ENCODE measurements at regions not wholly inside any gene's neighbourhood (a gene's known extent, or its start where the extent isn't known, plus 50 kb on each side); places are given as distances from the start of the nearest gene placed in this dataset.

DNA sequence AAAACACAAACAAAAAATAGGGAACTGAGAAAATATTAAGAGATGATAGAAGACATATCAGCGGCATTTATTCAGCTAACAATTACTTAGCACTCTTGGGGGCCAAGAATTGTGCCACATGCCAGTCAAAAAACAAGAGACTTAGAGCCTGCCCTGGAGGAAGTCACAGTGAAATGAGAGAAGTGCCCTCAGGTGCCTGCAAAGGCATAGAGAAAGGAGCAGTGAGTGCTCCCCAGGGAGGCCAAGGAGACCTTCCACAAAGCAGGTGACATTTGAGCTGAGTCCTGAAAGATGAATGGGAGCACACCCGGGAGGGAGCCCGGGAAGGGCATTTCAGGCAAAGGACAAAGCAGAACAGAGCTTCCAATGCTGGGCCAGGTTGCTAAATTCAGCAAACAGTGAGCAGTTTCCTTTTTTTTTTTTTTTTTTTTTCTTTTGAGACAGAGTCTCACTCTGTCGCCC is 184.7 kb upstream of the JARID2 start:
- Histone ChIP-seq H3K4me1 (peaks cover 0 to 8% (median 1%) of the 10 kb centered on the region in 4 donors), H3K4me3 (no peak overlapping the region), H3K36me3 (no peaks in the 10 kb centered on the region), H3K27me3 (no peaks in the 10 kb centered on the region), H3K27ac (replicated peaks in 1 of 4) (no peak overlapping the region), H3K9me3 (peaks cover 0 to 10% (median 4%) of the 10 kb centered on the region in 4 donors)
- DNase-seq (ENCODE audit: extremely low spot score) = no peak
- WGBS = 62% methylated on average over 4 of the region's 4 CpGs
- TF ChIP-seq POLR2AphosphoS5 (IDR thresholded peaks at IDR 0.05) (no peak), EP300 (IDR thresholded peaks at IDR 0.05) (no peak), POLR2A (IDR thresholded peaks at IDR 0.05; ENCODE audit: low read depth) (no peak)
- TF ChIP-seq, protein P1, sequence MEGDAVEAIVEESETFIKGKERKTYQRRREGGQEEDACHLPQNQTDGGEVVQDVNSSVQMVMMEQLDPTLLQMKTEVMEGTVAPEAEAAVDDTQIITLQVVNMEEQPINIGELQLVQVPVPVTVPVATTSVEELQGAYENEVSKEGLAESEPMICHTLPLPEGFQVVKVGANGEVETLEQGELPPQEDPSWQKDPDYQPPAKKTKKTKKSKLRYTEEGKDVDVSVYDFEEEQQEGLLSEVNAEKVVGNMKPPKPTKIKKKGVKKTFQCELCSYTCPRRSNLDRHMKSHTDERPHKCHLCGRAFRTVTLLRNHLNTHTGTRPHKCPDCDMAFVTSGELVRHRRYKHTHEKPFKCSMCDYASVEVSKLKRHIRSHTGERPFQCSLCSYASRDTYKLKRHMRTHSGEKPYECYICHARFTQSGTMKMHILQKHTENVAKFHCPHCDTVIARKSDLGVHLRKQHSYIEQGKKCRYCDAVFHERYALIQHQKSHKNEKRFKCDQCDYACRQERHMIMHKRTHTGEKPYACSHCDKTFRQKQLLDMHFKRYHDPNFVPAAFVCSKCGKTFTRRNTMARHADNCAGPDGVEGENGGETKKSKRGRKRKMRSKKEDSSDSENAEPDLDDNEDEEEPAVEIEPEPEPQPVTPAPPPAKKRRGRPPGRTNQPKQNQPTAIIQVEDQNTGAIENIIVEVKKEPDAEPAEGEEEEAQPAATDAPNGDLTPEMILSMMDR (IDR thresholded peaks at IDR 0.05) = no peak
- intact Hi-C loops (cut with DNase I) = no loop called here

DNA sequence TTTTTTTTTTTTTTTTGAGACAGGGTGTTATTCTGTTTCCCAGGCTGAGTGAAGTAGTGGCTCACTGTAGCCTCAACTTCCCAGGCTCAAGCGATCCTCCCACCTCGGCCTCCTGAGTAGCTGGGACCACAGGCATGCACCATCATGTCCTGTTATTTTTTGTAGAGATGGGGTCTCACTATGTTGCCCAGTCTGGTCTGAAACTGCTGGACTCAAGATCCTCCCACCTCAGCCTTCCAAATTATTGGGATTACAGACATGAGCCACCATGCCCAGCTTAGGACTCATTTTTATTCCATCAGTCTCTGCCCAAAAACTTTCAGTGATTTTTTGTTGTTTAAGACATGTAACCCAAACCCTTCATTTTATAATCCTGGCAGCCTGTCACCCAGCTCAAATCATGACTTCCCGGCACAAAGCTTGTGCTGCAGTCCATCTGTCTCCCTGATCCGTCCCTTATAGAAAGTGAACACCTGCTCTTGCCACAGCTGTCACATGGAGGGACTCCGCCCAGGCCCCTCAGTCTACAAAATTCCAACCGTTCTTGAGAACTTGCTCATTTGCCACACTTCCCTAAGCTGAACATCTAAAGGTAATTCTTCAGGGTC is 183.9 kb upstream of the JARID2 start:
- H3K4me1 ChIP-seq = peaks cover 0 to 8% (median 1%) of the 10 kb centered on the region in 4 donors
- no peak overlapping the region for H3K27ac ChIP-seq (replicated peaks in 1 of 4)
- H3K27me3 ChIP-seq = no peaks in the 10 kb centered on the region
- WGBS = 94% methylated on average over 6 of the region's 6 CpGs
- no peaks in the 10 kb centered on the region for H3K36me3 ChIP-seq
- H3K9me3 ChIP-seq = peaks cover 0 to 10% (median 4%) of the 10 kb centered on the region in 4 donors
- TF ChIP-seq POLR2AphosphoS5 (IDR thresholded peaks at IDR 0.05) = no peak
- no peak for TF ChIP-seq POLR2A (IDR thresholded peaks at IDR 0.05; ENCODE audit: low read depth)
- TF ChIP-seq, protein P1 (IDR thresholded peaks at IDR 0.05) = no peak
- TF ChIP-seq EP300 (IDR thresholded peaks at IDR 0.05) = no peak
- intact Hi-C loops (cut with DNase I) = no loop called here
- no peak for DNase-seq (ENCODE audit: extremely low spot score)
- H3K4me3 ChIP-seq = no peak overlapping the region

GRCh38 chr6:15062516-15063252 is 183.2 kb upstream of the JARID2 start:
- no peak for DNase-seq (ENCODE audit: extremely low spot score)
- TF ChIP-seq POLR2A (IDR thresholded peaks at IDR 0.05; ENCODE audit: low read depth) (no peak), EP300 (IDR thresholded peaks at IDR 0.05) (no peak), POLR2AphosphoS5 (IDR thresholded peaks at IDR 0.05) (no peak)
- TF ChIP-seq, protein P1 (IDR thresholded peaks at IDR 0.05) = no peak
- Histone ChIP-seq H3K4me3 (no peak overlapping the region), H3K27me3 (no peaks in the 10 kb centered on the region), H3K27ac (replicated peaks in 1 of 4) (no peak overlapping the region), H3K4me1 (peaks cover 0 to 8% (median 1%) of the 10 kb centered on the region in 4 donors), H3K9me3 (peaks cover 0 to 10% (median 4%) of the 10 kb centered on the region in 4 donors), H3K36me3 (no peaks in the 10 kb centered on the region)
- intact Hi-C loops (cut with DNase I) = no loop called here
- WGBS = 89% methylated on average over 8 of the region's 8 CpGs

DNA sequence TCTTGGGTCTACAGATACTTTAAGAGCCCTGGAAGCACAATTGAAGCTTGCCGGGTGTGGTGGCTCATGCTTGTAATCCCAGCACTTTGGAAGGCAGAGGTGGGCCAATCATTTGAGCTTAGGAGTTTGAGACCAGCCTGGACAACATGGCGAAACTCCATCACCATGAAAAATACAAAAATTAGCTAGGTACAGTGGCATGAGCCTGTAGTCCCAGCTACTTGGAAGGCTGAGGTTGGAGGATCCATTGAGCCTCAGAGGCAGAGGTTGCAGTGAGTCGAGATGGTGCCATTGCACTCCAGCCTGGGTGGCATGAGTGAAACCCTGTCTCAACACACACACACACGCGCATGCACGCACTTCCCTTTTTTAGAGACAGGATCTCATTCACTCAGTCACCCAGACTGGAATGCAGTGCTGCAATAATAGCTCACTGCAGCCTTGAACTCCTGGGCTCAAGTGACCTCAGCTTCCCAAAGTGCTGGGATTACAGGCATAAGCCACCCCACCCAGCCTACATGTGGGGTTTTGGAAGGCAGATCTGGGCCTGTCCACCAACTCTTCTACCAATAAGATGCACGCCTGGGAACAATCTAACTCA is 182.5 kb upstream of the JARID2 start:
- Histone ChIP-seq H3K27me3 (no peaks in the 10 kb centered on the region), H3K9me3 (peaks cover 0 to 10% (median 4%) of the 10 kb centered on the region in 4 donors), H3K4me3 (no peak overlapping the region), H3K27ac (replicated peaks in 1 of 4) (no peak overlapping the region), H3K4me1 (peaks cover 0 to 8% (median 1%) of the 10 kb centered on the region in 4 donors), H3K36me3 (no peaks in the 10 kb centered on the region)
- WGBS = 89% methylated on average over 7 of the region's 7 CpGs
- intact Hi-C loops (cut with DNase I) = no loop called here
- DNase-seq (ENCODE audit: extremely low spot score) = no peak
- TF ChIP-seq EP300 (IDR thresholded peaks at IDR 0.05) (no peak), POLR2A (IDR thresholded peaks at IDR 0.05; ENCODE audit: low read depth) (no peak), POLR2AphosphoS5 (IDR thresholded peaks at IDR 0.05) (no peak)
- TF ChIP-seq, protein P1 (IDR thresholded peaks at IDR 0.05) = no peak
